UCSD-AML1 (cell line): ENCODE measurements at regions not wholly inside any gene's neighbourhood (a gene's known extent, or its start where the extent isn't known, plus 50 kb on each side); places are given as distances from the start of the nearest gene placed in this dataset.
"Not testable (repeated sequence)": the region's sequence is repeated elsewhere in the genome, so short reads cannot be mapped to it uniquely, and the experiment has no call there.

Experiments
- DNase-seq: peaks from one replicate; lab custom pipeline; 2025; ENCODE audit not compliant: unreplicated experiment; lab: John Stamatoyannopoulos, UW

- DNase-seq = no peak
Measured at GRCh38 chr4:130703211-130703935, 1607.4 kb downstream of the C4orf33 start.

GRCh38 chr4:130705023-130705422 is 1609.1 kb downstream of the C4orf33 start:
- no peak for DNase-seq

- no peak for DNase-seq
Measured at GRCh38 chr4:130712038-130712437, 1616.1 kb downstream of the C4orf33 start.

- no peak for DNase-seq
Measured at GRCh38 chr4:130714006-130714405, 1618.1 kb downstream of the C4orf33 start.

GRCh38 chr4:130722361-130722760 is 1626.4 kb downstream of the C4orf33 start:
- no peak for DNase-seq

- no peak for DNase-seq
Measured at GRCh38 chr4:130736436-130737185, 1640.7 kb downstream of the C4orf33 start.

GRCh38 chr4:130738233-130738632 is 1642.3 kb downstream of the C4orf33 start:
- no peak for DNase-seq

GRCh38 chr4:130747842-130748241 is 1651.9 kb downstream of the C4orf33 start:
- no peak for DNase-seq

- DNase-seq = no peak
Measured at GRCh38 chr4:130753926-130754325, 1658.0 kb downstream of the C4orf33 start.

- DNase-seq = no peak
Measured at GRCh38 chr4:130760246-130760645, 1664.3 kb downstream of the C4orf33 start.

- DNase-seq = not testable (repeated sequence)
Measured at GRCh38 chr4:130767384-130767783, 1671.4 kb downstream of the C4orf33 start.

GRCh38 chr4:130772966-130773365 is 1677.0 kb downstream of the C4orf33 start:
- DNase-seq = not testable (repeated sequence)

GRCh38 chr4:130808492-130808891 is 1712.5 kb downstream of the C4orf33 start:
- DNase-seq = no peak

GRCh38 chr4:130812117-130812765 is 1716.3 kb downstream of the C4orf33 start:
- no peak for DNase-seq

- DNase-seq = no peak
Measured at GRCh38 chr4:130814896-130815295, 1718.9 kb downstream of the C4orf33 start.

GRCh38 chr4:130820448-130820847 is 1724.5 kb downstream of the C4orf33 start:
- no peak for DNase-seq

GRCh38 chr4:130825284-130825683 is 1729.3 kb downstream of the C4orf33 start:
- DNase-seq = no peak

- no peak for DNase-seq
Measured at GRCh38 chr4:130850019-130850524, 1754.1 kb downstream of the C4orf33 start.

- DNase-seq = no peak
Measured at GRCh38 chr4:130851107-130851506, 1755.2 kb downstream of the C4orf33 start.

- no peak for DNase-seq
Measured at GRCh38 chr4:130851932-130852331, 1756.0 kb downstream of the C4orf33 start.

- DNase-seq = no peak
Measured at GRCh38 chr4:130855533-130855932, 1759.6 kb downstream of the C4orf33 start.

GRCh38 chr4:130859991-130860390 is 1764.0 kb downstream of the C4orf33 start:
- no peak for DNase-seq
